ENCODE measurements at regions not wholly inside any gene's neighbourhood (a gene's known extent, or its start where the extent isn't known, plus 50 kb on each side); places are given as distances from the start of the nearest gene placed in this dataset.

DNA sequence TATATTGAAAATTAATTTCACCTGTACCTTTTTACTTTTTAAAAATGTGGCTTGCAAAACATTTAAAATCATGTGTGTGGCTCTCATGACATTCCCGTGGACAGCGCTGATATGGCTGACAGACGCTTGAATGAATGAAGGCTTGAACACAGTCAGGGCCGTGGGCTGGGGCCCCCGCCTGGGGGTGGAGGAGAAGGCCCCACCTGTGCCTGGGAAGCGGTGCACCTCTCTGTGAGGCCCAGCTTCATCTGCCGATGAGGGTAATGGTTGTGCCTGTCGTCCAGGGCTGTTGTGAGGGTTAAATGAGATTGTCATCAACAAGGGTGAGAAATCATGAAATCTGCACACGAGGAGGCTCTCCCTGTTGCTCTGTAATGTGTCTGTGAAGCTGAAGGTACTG lies 85.9 kb upstream of the PRR23E start:
- DNase-seq: no peak
- H3K27ac ChIP-seq: no peak overlapping the region
- no peaks in the 10 kb centered on the region for H3K36me3 ChIP-seq
- H3K9ac ChIP-seq (ENCODE audit: low read depth in 2 of 2, low read length in 2 of 2): no peak overlapping the region
- intact Hi-C loops (cut with DNase I): no loop called here
- no peaks in the 10 kb centered on the region for H3K4me1 ChIP-seq
- H3K27me3 ChIP-seq: no peaks in the 10 kb centered on the region
- no peak overlapping the region for H3K4me3 ChIP-seq
- TF ChIP-seq, protein P1, sequence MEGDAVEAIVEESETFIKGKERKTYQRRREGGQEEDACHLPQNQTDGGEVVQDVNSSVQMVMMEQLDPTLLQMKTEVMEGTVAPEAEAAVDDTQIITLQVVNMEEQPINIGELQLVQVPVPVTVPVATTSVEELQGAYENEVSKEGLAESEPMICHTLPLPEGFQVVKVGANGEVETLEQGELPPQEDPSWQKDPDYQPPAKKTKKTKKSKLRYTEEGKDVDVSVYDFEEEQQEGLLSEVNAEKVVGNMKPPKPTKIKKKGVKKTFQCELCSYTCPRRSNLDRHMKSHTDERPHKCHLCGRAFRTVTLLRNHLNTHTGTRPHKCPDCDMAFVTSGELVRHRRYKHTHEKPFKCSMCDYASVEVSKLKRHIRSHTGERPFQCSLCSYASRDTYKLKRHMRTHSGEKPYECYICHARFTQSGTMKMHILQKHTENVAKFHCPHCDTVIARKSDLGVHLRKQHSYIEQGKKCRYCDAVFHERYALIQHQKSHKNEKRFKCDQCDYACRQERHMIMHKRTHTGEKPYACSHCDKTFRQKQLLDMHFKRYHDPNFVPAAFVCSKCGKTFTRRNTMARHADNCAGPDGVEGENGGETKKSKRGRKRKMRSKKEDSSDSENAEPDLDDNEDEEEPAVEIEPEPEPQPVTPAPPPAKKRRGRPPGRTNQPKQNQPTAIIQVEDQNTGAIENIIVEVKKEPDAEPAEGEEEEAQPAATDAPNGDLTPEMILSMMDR (IDR thresholded peaks at IDR 0.05): no peak
- no peaks in the 10 kb centered on the region for H3K9me3 ChIP-seq

DNA sequence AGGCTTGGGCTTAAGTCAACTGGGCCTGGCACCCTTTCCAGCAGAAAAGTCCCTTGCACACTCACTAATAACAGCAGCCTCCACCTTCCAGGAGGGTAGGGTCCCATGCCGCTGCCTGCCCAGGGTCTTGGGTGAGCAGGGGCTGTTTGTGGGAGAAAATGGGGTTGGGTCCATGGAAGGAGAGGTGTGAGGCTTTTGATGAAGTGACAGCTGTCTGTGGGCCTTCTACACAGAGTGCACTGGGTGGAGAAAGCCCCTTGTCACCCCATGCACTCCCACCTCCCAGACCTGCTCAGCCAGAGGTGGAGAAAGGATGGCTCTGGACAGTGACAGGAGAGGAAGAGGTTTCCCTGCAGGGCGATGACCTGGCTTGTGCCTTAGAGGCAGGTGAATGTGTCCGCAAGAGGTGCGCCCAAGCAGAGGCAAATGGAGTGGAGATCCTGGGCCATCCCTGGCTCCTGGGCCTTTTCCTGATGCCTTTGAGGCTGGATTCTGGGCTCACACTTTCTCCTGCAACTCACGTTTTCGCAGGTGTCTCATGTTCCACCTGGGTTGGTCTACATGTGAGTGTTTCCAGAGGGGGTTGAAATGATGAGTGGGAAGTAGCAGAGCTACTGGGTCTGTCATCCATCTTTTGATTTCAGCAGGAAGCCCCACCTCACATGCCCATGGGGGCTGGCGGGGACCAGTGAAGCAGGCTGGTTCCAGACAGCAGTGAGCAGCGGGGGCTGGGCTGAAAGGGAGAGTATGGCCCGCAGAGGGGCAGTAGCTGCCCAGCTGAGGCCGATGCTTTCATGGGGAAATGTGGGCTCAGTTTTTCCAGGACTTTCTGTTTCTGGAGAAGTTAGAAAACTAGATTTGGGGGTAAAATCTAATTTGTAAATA lies 85.2 kb upstream of the PRR23E start:
- TF ChIP-seq, protein P1 (IDR thresholded peaks at IDR 0.05): no peak
- H3K9me3 ChIP-seq: no peaks in the 10 kb centered on the region
- no peak overlapping the region for H3K4me3 ChIP-seq
- no peaks in the 10 kb centered on the region for H3K4me1 ChIP-seq
- H3K9ac ChIP-seq (ENCODE audit: low read depth in 2 of 2, low read length in 2 of 2): no peak overlapping the region
- no peaks in the 10 kb centered on the region for H3K27me3 ChIP-seq
- no peaks in the 10 kb centered on the region for H3K36me3 ChIP-seq
- intact Hi-C loops (cut with DNase I): no loop called here
- no peak overlapping the region for H3K27ac ChIP-seq
- DNase-seq: no peak

DNA sequence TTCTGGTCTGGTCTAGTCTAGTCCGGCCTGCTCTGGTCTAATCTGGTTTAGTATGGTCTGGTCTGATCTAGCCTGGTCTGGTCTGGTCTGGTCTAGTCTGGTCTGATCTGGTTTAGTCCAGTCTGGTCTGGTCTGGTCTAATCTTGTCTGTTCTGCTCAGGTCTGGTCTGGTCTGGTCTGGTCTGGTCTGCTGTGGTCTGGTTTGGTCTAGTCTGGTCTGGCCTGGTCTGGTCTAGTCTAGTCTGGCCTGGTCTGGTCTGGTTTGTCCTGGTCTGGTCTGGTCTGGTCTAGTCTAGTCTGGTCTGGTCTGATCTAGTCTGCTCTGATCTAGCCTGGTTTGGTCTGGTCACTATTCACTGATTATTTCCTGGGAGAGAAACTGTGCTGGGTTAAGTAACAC lies 84.1 kb upstream of the PRR23E start:
- H3K9ac ChIP-seq (ENCODE audit: low read depth in 2 of 2, low read length in 2 of 2): no peak overlapping the region
- H3K9me3 ChIP-seq: no peaks in the 10 kb centered on the region
- no peaks in the 10 kb centered on the region for H3K4me1 ChIP-seq
- intact Hi-C loops (cut with DNase I): no loop called here
- H3K27ac ChIP-seq: no peak overlapping the region
- no peak overlapping the region for H3K4me3 ChIP-seq
- no peaks in the 10 kb centered on the region for H3K36me3 ChIP-seq
- TF ChIP-seq, protein P1 (IDR thresholded peaks at IDR 0.05): no peak
- no peak for DNase-seq
- H3K27me3 ChIP-seq: no peaks in the 10 kb centered on the region

DNA sequence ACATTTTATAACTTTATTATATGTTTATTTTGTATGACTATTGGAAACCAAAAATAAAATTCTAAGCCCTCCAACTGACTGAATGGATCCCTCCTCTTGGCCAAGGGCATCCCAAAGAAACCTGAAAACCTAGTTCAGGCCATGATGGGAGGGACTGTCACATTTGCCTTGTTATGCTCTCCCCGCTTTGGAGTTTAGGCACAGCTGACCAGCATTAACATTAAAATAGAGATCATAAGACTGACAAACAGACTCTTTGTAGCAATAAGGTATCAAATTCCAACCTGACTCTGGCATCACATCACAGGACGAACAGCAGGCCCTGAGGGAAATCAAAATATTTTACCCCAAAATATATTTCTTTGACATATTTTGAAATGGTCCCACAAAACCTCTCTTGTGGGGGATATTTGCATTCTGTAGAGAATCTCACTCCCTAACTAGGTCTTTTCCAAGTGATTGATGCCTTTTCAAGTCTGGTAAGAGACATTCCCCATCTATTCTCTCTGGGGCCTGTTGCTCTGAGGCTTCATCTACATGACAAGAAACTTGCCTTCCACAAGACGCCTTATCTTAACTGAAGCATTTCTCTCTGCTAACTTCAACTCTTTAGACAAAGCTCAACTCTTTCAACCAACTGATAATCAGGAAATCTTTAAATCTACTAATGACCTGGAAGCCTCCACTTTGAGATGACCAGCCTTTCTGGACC lies 81.8 kb upstream of the PRR23E start:
- Histone ChIP-seq H3K4me3 (no peak overlapping the region), H3K9me3 (no peaks in the 10 kb centered on the region), H3K27me3 (no peaks in the 10 kb centered on the region), H3K27ac (no peak overlapping the region), H3K36me3 (no peaks in the 10 kb centered on the region), H3K4me1 (no peaks in the 10 kb centered on the region), H3K9ac (ENCODE audit: low read depth in 2 of 2, low read length in 2 of 2) (no peak overlapping the region)
- TF ChIP-seq, protein P1 (IDR thresholded peaks at IDR 0.05): no peak
- intact Hi-C loops (cut with DNase I): no loop called here
- DNase-seq: no peak

DNA sequence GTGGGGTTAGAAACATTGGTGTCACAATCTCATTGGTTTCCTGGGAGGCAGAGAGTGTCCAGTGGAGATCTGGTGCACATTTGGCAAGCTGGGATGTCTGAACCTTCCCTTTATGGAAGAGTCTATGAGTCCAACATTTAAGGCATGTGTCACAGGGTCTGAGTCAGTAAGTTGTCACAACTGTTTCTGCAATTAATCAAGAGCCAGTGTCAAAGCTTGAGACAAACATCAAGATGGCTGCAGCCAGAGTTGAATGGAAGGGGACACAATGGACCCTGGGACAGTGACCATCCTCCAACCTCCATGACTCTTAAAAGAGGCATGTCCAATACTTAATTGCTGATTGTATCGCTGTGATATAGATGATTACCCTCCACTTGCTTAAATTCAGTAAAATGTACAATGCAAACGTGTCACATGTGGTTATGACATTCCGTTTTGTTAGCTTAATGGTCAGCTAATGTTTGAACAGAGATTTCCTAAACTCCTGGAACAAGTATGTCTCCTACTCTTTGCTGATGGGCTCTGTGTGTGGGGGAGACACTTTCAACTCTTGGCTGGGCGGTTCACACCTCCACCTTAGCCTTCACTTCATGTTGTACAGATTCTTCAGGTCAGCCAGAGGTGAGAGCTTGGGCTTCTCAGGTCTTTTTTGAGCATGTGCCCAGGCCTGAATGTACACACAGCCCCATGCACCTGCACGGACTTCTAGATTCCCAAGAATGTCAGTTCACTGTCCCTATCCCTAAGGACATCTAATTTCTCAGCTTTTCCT lies 79.9 kb upstream of the PRR23E start:
- H3K9ac ChIP-seq (ENCODE audit: low read depth in 2 of 2, low read length in 2 of 2): no peak overlapping the region
- no peak overlapping the region for H3K4me3 ChIP-seq
- no peaks in the 10 kb centered on the region for H3K4me1 ChIP-seq
- intact Hi-C loops (cut with DNase I): no loop called here
- TF ChIP-seq, protein P1 (IDR thresholded peaks at IDR 0.05): no peak
- no peak for DNase-seq
- no peaks in the 10 kb centered on the region for H3K9me3 ChIP-seq
- H3K36me3 ChIP-seq: no peaks in the 10 kb centered on the region
- H3K27me3 ChIP-seq: no peaks in the 10 kb centered on the region
- H3K27ac ChIP-seq: no peak overlapping the region

All from colonic mucosa (tissue), 4 donors.